Chondrocyte (in vitro differentiated cells): ENCODE measurements at regions not wholly inside any gene's neighbourhood (a gene's known extent, or its start where the extent isn't known, plus 50 kb on each side); places are given as distances from the start of the nearest gene placed in this dataset.

Experiments used
- DNase-seq: peaks from one replicate; pipeline ENCODE4 v3.0.0; 2021; ENCODE audit warnings: mixed read lengths, low spot score
- H3K27ac Mint-ChIP-seq: one replicate; pipeline ENCODE4 v1.8.0; 2021; ENCODE audit warnings: mild to moderate bottlenecking, moderate library complexity, mixed read lengths; ENCODE audit not compliant: unreplicated experiment
- H3K27me3 Mint-ChIP-seq: 2 replicates; pipeline ENCODE4 v1.8.0; 2021; ENCODE audit warnings: low read depth, mixed read lengths
- H3K36me3 Mint-ChIP-seq: 2 replicates; pipeline ENCODE4 v1.8.0; 2021; ENCODE audit warnings: low read depth, mixed read lengths
- H3K4me1 Mint-ChIP-seq: 2 replicates; pipeline ENCODE4 v1.8.0; 2021; ENCODE audit warnings: low read depth, mild to moderate bottlenecking, mixed read lengths
- H3K4me3 Mint-ChIP-seq: one replicate; pipeline ENCODE4 v1.8.0; 2021; ENCODE audit warnings: mild to moderate bottlenecking, moderate library complexity, mixed read lengths; ENCODE audit not compliant: unreplicated experiment
- H3K9me3 Mint-ChIP-seq: 2 replicates; pipeline ENCODE4 v1.8.0; 2021; ENCODE audit warnings: low read depth, mixed read lengths
- TF ChIP-seq, protein P1 (sequence below): fragments of 200-600 bp; sonication (generic); IDR thresholded peaks from 2 replicates; pipeline ENCODE4 v1.5.0; 2021; ENCODE audit warnings: antibody characterized with exemption, mild to moderate bottlenecking, moderate library complexity

GRCh38 chr5:13263701-13264100 is 680.8 kb downstream of the DNAH5 start:
- H3K27me3 Mint-ChIP-seq, result no peaks in the 10 kb centered on the region
- H3K4me1 Mint-ChIP-seq, result no peaks in the 10 kb centered on the region
- TF ChIP-seq, protein P1, sequence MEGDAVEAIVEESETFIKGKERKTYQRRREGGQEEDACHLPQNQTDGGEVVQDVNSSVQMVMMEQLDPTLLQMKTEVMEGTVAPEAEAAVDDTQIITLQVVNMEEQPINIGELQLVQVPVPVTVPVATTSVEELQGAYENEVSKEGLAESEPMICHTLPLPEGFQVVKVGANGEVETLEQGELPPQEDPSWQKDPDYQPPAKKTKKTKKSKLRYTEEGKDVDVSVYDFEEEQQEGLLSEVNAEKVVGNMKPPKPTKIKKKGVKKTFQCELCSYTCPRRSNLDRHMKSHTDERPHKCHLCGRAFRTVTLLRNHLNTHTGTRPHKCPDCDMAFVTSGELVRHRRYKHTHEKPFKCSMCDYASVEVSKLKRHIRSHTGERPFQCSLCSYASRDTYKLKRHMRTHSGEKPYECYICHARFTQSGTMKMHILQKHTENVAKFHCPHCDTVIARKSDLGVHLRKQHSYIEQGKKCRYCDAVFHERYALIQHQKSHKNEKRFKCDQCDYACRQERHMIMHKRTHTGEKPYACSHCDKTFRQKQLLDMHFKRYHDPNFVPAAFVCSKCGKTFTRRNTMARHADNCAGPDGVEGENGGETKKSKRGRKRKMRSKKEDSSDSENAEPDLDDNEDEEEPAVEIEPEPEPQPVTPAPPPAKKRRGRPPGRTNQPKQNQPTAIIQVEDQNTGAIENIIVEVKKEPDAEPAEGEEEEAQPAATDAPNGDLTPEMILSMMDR, result no peak
- peaks cover 3% of the 10 kb centered on the region for H3K9me3 Mint-ChIP-seq
- H3K36me3 Mint-ChIP-seq, result no peaks in the 10 kb centered on the region
- no peak overlapping the region for H3K27ac Mint-ChIP-seq
- no peak for DNase-seq
- no peak overlapping the region for H3K4me3 Mint-ChIP-seq

DNA sequence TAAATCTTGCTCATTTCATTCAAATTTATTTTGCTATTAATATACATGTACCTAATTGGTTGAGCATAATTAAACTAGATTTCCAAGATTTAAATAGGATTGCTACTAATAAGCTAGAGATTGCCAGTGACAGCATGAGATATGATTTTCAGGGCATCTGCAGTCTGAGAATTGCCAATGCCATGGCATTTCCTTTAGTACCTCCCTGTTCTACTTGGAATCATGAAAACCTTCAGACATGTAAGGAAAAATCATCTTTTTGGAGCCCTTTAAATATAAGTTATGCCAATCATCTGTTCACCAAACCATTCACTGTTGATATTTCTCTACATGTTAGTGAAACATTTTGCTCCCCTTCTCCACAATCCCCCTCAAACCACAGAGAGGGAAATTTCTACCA is 691.4 kb downstream of the DNAH5 start:
- Mint-ChIP-seq H3K36me3 (no peaks in the 10 kb centered on the region), H3K9me3 (no peaks in the 10 kb centered on the region), H3K4me3 (no peak overlapping the region), H3K27ac (no peak overlapping the region), H3K27me3 (peaks cover 3% of the 10 kb centered on the region), H3K4me1 (no peaks in the 10 kb centered on the region)
- DNase-seq, result no peak
- TF ChIP-seq, protein P1, result no peak

DNA sequence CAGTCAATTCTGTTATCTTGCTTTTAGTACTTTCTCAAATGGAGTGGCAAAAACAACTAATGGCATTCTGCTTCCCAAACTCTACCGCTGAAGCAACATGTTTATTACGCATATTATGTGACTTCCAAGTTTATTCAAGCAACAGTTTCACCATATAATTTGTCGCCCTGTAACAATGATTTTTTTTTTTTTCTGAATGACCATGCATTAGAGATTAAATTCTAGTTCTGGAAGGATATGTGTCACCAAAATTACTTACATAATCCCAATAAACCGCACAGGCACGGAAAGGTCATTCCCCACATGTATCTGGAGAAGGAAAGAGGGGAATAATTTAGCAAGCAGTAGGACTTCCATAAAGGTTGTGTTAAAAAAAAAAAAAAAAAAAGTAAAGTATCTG is 691.8 kb downstream of the DNAH5 start:
- DNase-seq, result no peak
- Mint-ChIP-seq H3K27me3 (peaks cover 3% of the 10 kb centered on the region), H3K36me3 (no peaks in the 10 kb centered on the region), H3K9me3 (no peaks in the 10 kb centered on the region), H3K4me1 (no peaks in the 10 kb centered on the region), H3K4me3 (no peak overlapping the region), H3K27ac (no peak overlapping the region)
- TF ChIP-seq, protein P1, result no peak

DNA sequence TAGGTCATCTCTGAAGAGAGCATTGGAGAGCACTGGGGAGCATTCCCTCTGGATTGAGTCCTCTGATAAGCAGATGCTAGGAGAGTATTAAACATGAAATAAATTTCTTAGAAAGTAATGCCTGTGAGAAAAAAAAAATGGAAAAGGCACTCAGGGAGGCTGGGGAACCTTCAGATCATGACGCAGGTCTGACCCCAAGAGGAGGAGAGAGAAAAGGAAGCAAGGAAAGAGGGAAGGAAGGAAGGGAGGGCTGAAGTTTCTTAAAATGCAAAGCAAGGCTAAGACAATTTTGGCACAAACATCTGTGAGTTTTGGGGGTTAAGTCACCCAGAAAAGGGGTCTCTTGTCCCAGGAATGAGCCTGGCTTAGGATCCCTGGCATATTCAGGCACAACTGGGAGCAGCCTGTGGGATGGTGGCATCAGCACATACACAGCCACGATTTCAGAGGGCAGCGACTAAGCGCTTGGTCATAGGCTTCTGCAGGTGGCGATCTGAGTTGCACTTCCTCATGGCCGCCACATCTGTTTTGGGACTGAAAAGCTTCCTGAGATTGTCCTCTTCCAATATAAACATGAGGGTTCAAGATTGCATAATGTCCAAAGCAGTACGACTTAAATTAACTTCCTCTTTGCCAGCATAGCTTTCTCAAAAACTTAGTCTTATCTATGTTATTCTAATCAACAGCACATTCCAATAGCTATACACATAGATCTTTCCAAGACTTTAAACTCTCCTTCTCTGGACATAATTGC is 692.7 kb downstream of the DNAH5 start:
- peaks cover 3% of the 10 kb centered on the region for H3K27me3 Mint-ChIP-seq
- H3K4me1 Mint-ChIP-seq, result no peaks in the 10 kb centered on the region

GRCh38 chr5:13250464-13251291 is 693.8 kb downstream of the DNAH5 start:
- Mint-ChIP-seq H3K4me3 (no peak overlapping the region), H3K27me3 (peaks cover 3% of the 10 kb centered on the region), H3K9me3 (no peaks in the 10 kb centered on the region), H3K36me3 (no peaks in the 10 kb centered on the region), H3K27ac (no peak overlapping the region), H3K4me1 (no peaks in the 10 kb centered on the region)
- no peak for DNase-seq
- TF ChIP-seq, protein P1, result peak; percentile 69

More for the DNA sequence above, 692.7 kb downstream of the DNAH5 start:
- H3K9me3 Mint-ChIP-seq, result no peaks in the 10 kb centered on the region
- TF ChIP-seq, protein P1, result no peak
- H3K27ac Mint-ChIP-seq, result no peak overlapping the region
- H3K4me3 Mint-ChIP-seq, result no peak overlapping the region
- DNase-seq, result no peak
- no peaks in the 10 kb centered on the region for H3K36me3 Mint-ChIP-seq
